HG03460 (cell line): ENCODE measurements at regions not wholly inside any gene's neighbourhood (a gene's known extent, or its start where the extent isn't known, plus 50 kb on each side); places are given as distances from the start of the nearest gene placed in this dataset.

Experiments
- ATAC-seq: cut with Tn5 transposase; IDR thresholded peaks from one replicate; pipeline ENCODE4 v1.9.1; 2021; ENCODE audit not compliant: unreplicated experiment

DNA sequence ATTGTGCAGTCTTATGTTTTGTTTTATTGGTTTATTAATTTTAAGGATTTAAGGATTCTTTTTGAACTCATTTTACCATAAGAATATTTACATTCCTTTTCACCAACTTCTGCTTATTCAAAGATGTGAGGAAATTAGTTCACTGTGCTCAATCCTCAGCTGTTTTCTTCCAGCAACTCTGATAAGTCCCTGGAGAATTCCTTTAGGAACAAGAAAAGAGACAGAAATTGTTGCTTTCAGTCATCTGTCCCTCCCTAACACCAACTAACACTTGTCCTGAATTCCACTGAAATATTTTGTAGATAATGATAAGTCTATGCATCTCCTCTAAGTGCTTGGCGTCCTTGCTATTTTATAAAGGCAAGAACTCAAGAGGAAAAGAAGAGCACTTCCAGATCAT, 334.8 kb upstream of the MARCKS start:
- ATAC-seq, result no peak

- no peak for ATAC-seq
Measured at GRCh38 chr6:113524826-113525225, 332.3 kb upstream of the MARCKS start.

GRCh38 chr6:113526553-113526952, 330.6 kb upstream of the MARCKS start:
- ATAC-seq, result no peak

GRCh38 chr6:113526995-113527394, 330.1 kb upstream of the MARCKS start:
- ATAC-seq, result no peak

DNA sequence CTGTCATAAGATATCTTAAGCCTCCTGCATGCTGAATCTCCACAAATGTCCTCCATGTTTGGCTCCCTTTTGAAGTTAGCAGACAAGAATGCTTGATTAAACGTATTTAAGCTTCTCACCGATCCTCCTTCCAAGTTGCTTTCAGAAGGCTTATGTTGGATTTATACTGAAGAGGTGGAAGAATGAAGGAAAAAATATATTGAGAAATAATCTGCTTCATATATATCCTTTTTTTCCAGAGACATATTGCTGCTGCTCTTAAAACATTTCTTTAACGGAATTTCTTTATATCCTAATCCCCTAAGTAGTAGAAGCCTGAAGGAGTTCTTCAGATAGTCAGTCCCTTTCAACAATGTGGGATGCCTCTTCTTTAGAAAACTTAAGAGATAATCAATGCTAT, 329.0 kb upstream of the MARCKS start:
- no peak for ATAC-seq

- no peak for ATAC-seq
Measured at GRCh38 chr6:113529196-113529595, 327.9 kb upstream of the MARCKS start.

DNA sequence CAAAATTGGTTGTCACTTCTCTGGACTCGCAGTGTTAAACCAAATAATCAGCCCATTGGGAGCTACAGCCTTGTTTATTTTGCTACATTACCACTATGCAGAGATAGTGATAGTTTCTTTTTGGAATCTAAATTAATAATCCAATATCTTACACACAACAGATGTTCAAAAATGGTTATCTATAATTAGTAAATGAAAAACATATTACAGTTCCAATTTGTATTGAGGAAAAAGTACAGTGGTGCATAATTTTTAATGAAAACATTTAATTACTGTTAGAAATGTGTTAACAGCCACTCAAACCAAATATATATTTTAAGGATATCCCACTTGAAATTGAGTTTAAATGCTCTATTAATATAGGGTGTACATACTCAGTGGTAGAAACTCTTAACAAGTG, 327.3 kb upstream of the MARCKS start:
- ATAC-seq, result no peak

DNA sequence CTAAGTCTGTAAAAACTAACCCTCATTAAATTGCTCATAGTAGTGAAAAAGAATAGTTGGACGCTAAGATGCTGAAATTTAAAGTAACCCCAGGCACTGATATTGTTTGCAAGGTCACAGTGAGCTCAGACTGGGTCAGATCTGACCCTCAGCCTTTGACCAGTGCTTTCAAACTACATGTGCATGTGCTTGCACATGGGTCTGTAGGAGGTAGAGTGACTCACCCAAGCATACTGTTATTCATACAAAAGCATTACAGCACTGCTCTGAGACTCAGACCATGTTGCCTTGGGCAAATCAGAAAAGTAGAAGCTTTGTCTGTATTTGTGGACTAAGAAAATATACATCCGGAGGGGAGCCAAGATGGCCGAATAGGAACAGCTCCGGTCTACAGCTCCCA, 326.4 kb upstream of the MARCKS start:
- no peak for ATAC-seq

DNA sequence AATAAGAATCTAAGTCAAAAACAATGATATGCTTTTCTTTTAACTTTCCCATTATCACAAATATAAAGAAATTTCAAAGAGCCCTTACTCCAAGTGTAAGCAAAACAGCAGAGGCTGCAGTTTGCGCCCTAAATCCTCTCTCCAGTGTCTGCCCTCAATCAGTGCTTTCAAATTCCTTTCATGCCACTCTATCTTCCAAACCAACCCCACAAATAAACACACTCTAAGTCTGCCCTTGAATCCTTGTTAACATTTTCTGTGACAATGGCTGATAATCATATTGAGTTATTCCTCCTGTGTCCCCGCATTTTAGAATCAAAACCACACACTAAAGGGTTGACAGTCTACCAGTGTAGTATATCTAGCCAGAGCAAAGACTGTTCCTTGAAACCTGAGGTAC, 317.9 kb upstream of the MARCKS start:
- ATAC-seq, result no peak

GRCh38 chr6:113539623-113540022, 317.5 kb upstream of the MARCKS start:
- no peak for ATAC-seq

DNA sequence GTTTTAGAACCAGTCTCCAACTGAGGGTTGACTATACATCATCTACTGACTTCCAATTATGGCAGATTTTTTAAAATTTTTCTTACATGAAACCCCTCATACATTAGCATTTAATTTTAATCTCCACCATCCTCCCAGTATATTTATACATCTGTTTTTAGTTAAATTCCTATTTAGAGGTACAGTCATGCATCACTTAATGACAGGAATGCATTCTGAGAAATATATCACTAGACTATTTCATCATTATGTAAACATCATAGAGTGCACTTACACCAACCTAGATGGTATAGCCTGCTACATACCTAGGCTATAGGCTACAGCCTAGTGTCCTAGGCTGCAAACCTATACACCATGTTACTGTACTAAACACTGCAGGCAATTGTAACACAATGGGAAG, 316.7 kb upstream of the MARCKS start:
- no peak for ATAC-seq

- no peak for ATAC-seq
Measured at GRCh38 chr6:113551168-113551567, 306.0 kb upstream of the MARCKS start.

DNA sequence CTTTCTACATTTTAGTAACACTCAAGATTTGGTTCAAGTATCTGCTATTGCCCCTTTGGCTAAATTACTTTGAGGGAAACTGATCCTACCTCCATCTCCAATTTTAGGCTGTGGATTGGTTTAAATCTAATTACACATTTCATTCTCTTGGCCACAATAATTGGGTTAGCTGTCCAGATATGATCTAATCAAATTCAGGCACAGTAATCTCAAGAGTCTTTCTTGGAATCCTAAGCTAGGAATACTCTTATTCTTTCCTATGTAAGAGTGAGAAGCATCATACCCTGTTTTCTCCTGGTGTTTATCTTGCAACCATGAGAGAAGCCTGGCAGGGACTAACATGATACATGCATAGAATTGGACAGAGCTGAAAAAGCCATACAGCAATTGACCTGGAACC, 300.4 kb upstream of the MARCKS start:
- ATAC-seq, result no peak

DNA sequence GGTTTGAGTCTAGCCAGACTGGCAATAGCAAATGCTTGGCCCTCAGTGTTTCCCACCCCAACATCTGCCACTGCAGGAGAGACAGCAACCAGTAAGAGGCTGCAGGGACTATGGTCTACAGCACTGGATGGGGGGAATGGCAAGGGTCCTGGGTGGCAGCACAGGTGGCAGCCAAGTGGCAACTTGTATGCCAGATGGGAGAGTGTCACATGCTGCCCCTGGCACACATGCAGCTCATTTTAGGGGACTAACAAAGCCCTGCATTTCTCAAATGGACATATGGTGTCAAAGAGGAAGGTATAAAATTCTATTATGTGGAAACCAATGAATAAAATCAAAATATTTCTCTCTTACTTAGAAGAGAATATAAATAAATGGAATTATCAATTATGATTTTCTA, 298.7 kb upstream of the MARCKS start:
- ATAC-seq, result no peak

- no peak for ATAC-seq
Measured at GRCh38 chr6:113558966-113559365, 298.2 kb upstream of the MARCKS start.

GRCh38 chr6:113560376-113560775, 296.8 kb upstream of the MARCKS start:
- no peak for ATAC-seq

- ATAC-seq, result no peak
Measured at GRCh38 chr6:113560908-113561307, 296.2 kb upstream of the MARCKS start.

GRCh38 chr6:113562248-113562647, 294.9 kb upstream of the MARCKS start:
- no peak for ATAC-seq

DNA sequence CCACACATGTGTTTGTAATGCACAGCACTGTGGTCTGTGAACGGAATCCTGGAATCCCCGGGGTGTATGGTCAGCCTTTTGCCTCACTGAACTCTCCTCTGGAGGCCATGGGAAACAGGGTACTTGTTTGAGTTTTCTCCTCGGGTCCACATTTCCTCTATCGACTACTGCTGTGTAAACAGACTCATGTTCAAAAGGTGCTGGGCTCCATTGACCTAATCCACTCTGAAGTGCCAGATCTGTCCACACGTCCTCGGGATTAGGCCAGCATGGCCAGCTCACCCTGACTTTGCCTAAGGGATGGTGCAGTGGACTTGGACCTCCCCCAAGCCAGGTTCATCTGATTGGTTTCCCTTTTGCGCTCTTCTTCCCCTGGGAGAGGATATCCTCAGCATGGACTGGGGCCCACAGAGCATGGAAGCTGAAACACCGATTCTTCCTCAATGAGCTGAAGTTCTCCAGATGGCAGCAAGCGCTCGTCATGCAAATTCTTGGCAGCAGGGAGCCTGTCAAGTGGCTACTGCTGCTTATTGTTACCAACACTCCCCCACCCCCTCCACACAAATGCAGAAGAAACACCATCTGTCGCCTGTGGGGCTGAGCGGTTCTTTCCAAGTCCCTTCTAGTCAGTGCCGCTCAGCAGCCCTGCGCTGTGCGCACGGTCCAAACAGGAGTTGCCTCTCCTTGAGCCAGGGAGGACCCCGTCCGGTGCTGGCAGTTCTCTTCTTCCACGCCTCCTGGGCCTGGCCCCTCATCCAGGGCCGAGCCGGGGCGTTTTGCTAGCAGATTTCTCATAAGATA, 292.6 kb upstream of the MARCKS start:
- peak; percentile 71 for ATAC-seq

DNA sequence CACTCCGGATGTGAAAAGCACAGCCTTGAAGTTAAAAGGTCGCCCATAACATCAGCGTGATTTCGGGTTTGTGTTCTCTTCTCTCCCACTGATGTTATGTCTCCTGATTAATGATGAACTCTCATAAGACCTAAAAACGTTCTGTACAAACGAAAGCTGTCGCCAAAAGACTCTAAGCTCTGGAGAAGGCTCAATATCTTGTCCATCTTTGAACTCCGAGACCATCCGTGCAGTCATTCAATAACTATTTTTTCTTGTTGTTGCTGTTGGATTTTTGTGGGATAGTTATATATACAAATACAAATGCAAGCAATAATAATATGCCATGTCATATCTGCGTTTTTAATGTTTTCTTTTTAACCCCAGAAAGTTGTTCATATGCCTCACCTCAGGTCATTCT, 291.8 kb upstream of the MARCKS start:
- no peak for ATAC-seq

DNA sequence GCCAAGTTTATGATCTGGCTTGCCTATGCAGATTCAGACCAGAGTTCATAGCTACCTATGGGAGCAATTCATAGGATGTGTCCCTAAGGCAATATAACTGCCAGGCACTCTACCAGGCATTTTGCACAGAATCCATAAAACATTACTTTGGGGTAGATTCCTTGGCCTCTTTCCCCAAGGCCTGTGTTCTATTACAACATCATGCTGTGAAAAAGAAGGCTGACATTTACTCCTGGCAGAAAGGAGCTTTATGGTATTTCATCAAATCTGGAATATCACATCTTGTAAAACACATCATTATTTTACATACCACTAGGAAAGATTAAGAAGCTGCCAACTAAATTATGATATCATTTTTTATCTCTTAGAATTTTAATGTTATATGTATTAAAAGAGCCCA, 287.0 kb upstream of the MARCKS start:
- ATAC-seq, result no peak

DNA sequence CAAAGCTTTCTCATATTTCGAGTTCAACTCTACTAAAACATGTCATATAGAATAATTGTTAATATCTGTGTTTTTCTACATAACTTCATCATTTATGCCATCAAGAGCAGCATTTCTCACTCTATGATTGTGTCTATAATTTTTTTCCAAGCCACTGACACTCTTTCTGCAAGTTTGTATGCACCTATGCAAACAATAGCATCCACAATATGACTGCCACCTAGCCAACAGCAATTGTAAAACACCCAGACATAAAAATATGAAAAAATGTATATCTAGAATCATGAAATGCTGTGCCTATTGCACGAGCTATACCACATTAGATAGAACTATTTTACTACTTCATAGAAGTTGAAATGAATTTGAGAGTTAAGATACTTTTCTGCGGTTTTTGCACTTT, 286.5 kb upstream of the MARCKS start:
- ATAC-seq, result no peak

DNA sequence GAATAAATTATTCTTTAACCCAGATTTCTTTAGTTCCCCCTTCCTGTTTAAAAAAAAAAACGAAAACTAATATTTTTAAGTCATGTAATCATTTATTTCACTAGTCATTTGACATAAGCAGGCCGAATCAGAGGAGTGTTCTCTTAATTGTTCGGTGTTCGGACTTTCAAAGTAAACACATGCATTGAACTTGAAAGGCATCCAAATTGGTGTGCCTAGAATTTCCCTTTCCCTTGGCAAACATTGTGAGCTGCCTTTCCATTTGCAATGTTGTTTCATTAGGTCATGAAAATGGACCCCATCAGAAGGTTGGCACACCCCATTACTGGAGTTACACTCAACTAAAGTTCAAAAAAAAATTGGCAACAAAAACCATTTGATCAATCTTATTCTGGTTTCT, 283.0 kb upstream of the MARCKS start:
- ATAC-seq, result no peak
